Osteocyte (in vitro differentiated cells): ENCODE measurements at regions not wholly inside any gene's neighbourhood (a gene's known extent, or its start where the extent isn't known, plus 50 kb on each side); places are given as distances from the start of the nearest gene placed in this dataset.

Source experiments
- DNase-seq: peaks from one replicate; pipeline ENCODE4 v3.0.0; 2021; ENCODE audit warnings: mixed read lengths; ENCODE audit not compliant: unreplicated experiment; ENCODE audit errors: extremely low spot score
- H3K27ac Mint-ChIP-seq: one replicate; pipeline ENCODE4 v1.8.0; 2021; ENCODE audit warnings: mild to moderate bottlenecking, mixed read lengths; ENCODE audit not compliant: unreplicated experiment
- H3K27me3 Mint-ChIP-seq: one replicate; pipeline ENCODE4 v1.8.0; 2021; ENCODE audit warnings: mixed read lengths; ENCODE audit not compliant: unreplicated experiment
- H3K36me3 Mint-ChIP-seq: one replicate; pipeline ENCODE4 v1.8.0; 2021; ENCODE audit warnings: mixed read lengths; ENCODE audit not compliant: unreplicated experiment
- H3K4me1 Mint-ChIP-seq: one replicate; pipeline ENCODE4 v1.8.0; 2021; ENCODE audit warnings: mixed read lengths; ENCODE audit not compliant: unreplicated experiment
- H3K4me3 Mint-ChIP-seq: one replicate; pipeline ENCODE4 v1.8.0; 2021; ENCODE audit warnings: mild to moderate bottlenecking, moderate library complexity, mixed read lengths; ENCODE audit not compliant: unreplicated experiment
- H3K9me3 Mint-ChIP-seq: one replicate; pipeline ENCODE4 v1.8.0; 2021; ENCODE audit warnings: mixed read lengths; ENCODE audit not compliant: unreplicated experiment
- CTCF ChIP-seq: fragments of 200-600 bp; sonication (generic); IDR thresholded peaks from 2 replicates; pipeline ENCODE4 v1.5.0; 2021; ENCODE audit warnings: antibody characterized with exemption, mild to moderate bottlenecking, moderate library complexity

DNA sequence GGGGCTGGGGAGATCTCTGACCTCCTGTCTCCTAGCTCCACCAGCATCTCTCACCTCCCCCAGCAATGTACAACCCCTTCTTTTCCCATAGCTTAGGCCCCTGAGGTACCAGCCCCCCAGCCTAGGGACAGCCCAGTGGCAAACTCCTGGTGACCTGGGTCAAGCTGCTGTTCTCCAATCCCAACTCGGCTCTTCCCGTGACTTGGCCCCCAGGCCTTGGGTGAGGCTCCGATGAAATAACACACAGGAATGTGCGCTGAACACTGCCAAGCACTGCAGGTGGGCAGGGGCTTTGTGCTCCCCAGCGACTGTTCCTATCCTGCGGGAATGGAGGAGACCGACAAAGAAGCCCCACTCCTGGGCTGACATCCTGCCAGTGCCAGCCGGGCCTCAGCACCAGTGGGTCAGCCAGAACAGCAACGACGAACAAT, 63.7 kb upstream of the AMZ2 start:
- Mint-ChIP-seq H3K27ac (no peak overlapping the region), H3K4me1 (peaks cover 6% of the 10 kb centered on the region), H3K36me3 (no peaks in the 10 kb centered on the region), H3K27me3 (peaks cover 16% of the 10 kb centered on the region), H3K9me3 (no peaks in the 10 kb centered on the region), H3K4me3 (no peak overlapping the region)
- no peak for TF ChIP-seq CTCF
- DNase-seq, result peak; percentile 79

GRCh38 chr17:68184816-68185436, 62.9 kb upstream of the AMZ2 start:
- no peak for TF ChIP-seq CTCF
- no peaks in the 10 kb centered on the region for H3K36me3 Mint-ChIP-seq
- no peak overlapping the region for H3K27ac Mint-ChIP-seq
- no peak overlapping the region for H3K4me3 Mint-ChIP-seq
- peak; percentile 42 for DNase-seq
- H3K4me1 Mint-ChIP-seq, result peaks cover 6% of the 10 kb centered on the region
- peaks cover 22% of the 10 kb centered on the region for H3K27me3 Mint-ChIP-seq
- H3K9me3 Mint-ChIP-seq, result no peaks in the 10 kb centered on the region

- Mint-ChIP-seq H3K9me3 (no peaks in the 10 kb centered on the region), H3K27me3 (peaks cover 29% of the 10 kb centered on the region), H3K4me3 (no peak overlapping the region), H3K36me3 (no peaks in the 10 kb centered on the region), H3K27ac (no peak overlapping the region), H3K4me1 (peaks cover 6% of the 10 kb centered on the region)
- no peak for DNase-seq
- TF ChIP-seq CTCF, result no peak
These were observed 62.0 kb upstream of the AMZ2 start for GRCh38 chr17:68185820-68186219.

- Mint-ChIP-seq H3K27me3 (peaks cover 60% of the 10 kb centered on the region), H3K36me3 (peaks cover 2% of the 10 kb centered on the region), H3K4me1 (peaks cover 2% of the 10 kb centered on the region), H3K4me3 (no peak overlapping the region), H3K9me3 (no peaks in the 10 kb centered on the region), H3K27ac (no peak overlapping the region)
- DNase-seq, result no peak
- no peak for TF ChIP-seq CTCF
These were observed 57.3 kb upstream of the AMZ2 start for GRCh38 chr17:68190495-68190894.

DNA sequence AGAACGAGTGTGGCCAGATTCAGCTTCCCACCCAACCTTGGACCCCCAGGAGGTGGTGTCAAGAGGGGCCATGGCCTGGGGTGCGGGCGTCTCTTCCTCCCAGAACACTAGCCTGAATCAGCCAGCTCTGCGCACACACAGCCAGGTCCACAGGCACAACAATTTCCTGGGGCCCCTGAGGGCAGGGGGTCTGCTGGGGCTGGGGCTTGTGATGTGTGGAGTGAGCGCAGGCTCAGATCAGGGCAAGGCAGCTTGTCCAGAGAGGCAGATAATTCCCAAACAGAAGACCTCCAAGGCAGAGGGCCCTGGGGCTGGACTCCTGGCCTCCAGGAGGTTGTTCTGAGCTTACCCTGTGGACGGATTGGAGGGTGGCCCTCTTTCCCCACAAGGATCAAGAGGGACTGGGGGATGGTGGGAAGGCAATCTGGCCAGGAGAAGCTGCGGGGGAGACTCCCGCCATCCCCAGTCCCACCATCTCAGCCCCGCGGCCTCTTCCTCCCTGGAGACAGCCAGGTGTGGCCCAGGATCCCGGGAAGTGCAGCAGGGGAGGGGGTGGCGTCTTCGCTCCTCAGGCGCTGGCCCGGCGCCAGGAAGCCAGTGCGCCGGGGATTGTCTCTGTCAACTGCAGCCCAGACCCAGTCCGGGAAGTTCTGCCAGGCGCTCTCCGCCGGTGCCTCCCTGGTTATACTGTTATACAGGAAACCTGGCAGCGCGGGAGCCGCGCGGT, 52.0 kb upstream of the AMZ2 start:
- H3K9me3 Mint-ChIP-seq, result no peaks in the 10 kb centered on the region
- no peak overlapping the region for H3K27ac Mint-ChIP-seq
- H3K27me3 Mint-ChIP-seq, result peaks cover 71% of the 10 kb centered on the region
- DNase-seq, result no peak
- peaks cover 2% of the 10 kb centered on the region for H3K36me3 Mint-ChIP-seq
- H3K4me1 Mint-ChIP-seq, result peaks cover 27% of the 10 kb centered on the region
- peak overlapping the region; percentile 62 for H3K4me3 Mint-ChIP-seq
- no peak for TF ChIP-seq CTCF
